IPS-11a (cell line): ENCODE measurements at regions not wholly inside any gene's neighbourhood (a gene's known extent, or its start where the extent isn't known, plus 50 kb on each side); places are given as distances from the start of the nearest gene placed in this dataset.
"Not testable (repeated sequence)": the region's sequence is repeated elsewhere in the genome, so short reads cannot be mapped to it uniquely, and the experiment has no call there.

ENCODE experiments used
- H3K4me3 ChIP-seq: one replicate; pipeline ENCODE4 v1.5.1; 2013; ENCODE audit warnings: low read depth, low read length, control low read depth

DNA sequence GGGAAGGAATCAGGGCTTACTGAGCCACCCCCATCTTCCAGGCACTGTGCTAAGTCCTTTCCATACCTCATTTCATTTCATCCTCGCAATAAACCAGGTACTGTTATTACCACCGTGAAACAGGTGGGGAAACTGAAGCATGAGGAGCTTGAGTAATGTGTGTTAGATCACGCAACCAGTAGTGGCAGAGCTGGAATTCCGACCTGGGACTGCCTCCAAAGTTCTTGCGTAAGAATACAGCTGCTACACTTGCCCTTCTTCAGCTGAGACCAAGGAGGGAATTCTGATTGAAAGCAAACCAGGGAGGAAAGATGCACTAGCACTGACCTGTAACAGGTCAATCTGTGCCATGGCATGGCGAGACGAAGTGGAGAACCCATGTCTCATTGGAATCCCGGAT is 113.4 kb upstream of the MSX2 start:
- no peak overlapping the region for H3K4me3 ChIP-seq

DNA sequence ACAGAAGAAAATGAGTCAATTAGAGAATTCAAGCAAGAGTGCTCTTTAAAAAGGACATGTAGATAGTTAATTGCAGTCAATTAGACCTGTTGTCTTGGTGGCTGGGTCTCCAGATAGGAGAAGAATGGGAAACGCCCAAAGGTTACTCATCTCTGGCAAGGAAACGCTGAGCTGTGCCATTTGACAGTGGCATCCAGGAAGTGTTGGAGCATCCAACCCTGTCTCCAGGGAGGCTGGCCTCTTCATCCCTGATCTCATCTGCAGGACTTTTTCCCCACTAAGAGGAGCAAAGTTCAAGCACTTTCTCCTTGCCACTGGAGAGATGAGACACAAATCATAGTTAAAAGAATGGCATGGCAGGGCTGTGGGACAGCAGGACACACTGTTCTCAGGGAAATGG is 111.7 kb upstream of the MSX2 start:
- H3K4me3 ChIP-seq = no peak overlapping the region

DNA sequence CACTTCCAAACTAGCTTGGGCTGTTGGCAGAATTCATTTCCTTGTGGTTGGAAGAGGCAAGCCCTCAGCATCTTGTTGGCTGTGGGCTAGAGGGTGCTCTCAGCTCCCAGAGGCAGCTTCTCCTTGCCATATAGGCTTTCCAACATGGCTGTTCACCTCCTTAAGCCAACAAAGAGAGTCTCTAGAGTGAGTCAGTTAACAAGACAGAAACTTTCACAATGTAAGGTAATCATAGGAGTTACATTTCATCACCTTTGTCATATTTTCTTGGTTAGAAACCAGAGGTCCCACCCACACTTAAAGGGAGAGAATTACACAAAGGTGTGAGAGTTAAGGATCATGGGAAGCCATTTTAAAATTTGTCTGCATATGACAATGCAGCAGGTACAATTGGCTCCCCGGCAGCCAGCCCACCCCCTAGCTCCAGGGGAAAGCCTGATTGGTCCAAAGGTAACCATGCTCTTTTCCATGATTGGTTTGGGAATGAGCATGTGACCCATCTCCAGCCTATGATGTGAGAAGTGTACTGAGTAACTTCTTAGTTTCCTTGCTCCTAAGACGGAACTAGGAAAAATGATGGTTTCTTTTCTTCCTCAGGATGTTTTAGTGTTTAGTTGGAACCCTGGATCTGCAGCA is 109.8 kb upstream of the MSX2 start:
- H3K4me3 ChIP-seq = no peak overlapping the region

DNA sequence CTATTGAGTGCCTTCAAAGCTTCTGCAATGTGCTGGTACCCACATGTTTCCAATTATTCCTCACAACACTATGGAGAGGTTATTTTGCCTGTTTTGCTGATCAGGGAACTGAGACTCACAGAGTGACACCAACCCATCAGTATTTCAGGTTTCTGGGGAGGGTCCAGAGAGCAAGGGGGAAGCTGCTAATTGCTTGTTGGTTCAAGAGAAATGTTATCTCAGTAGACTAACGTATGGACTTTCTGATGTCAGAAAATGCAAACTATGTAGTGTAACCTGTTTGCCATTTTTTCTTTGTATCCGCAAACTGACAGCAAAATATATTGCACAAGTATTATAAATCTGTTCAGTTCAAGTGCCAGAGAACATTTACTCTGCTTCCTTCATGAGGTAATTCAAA is 108.3 kb upstream of the MSX2 start:
- H3K4me3 ChIP-seq = no peak overlapping the region

DNA sequence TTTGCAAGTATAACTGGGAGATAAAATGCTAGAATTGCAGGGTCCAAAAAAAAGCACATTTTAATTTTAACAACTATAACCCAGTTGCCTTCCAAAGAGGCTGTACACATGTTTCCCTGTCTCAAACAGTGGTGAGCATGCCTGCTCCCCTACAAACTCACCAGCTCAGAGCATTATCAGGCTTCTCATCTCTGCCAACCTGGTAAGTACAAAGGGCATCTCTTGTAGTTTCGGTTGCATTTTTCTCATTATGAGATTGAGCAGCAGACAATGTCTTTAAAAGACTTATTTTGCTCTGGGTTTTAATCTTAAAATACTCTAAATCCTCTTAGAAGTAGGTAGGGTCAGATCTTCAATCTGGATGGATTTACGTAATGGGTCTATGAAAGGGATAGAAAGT is 107.1 kb upstream of the MSX2 start:
- no peak overlapping the region for H3K4me3 ChIP-seq

DNA sequence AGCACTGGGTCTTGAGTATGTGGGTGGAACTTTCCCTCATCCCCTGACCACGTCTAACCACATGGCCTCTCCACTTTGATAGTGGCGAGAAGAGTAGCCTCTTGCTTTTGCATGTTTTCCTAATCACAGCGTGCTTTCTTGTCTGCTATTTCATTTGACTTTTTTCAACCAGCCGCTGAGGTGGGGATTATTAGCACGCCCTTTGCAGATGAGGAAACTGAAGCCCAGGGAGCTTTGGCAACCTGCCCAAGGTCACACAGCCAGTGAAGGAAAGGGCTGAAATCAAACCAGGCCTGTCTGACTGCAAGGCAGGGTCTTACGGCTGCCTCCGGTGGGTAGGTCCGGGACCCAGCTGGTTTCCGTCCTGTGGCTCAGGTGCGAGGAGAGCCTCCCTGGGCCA is 106.5 kb upstream of the MSX2 start:
- no peak overlapping the region for H3K4me3 ChIP-seq

DNA sequence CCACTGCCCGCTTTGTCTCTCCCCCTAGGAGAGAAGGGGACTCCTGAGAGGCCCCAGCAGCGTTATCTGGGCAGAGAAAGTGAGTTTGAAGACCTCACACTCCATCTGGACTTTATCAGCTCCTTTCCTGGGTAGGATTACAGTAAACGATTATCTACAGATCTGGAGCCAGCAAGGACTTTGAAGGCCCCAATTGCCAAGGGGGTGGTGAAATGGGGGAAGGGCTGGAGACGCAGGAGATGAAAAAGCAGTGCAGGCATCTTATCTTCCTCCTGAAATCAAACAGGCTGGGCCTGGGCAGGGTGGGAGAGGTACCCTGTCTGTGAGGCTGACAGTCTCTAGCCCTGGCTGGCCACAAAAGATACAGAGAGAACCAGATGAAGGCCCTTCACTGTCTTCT is 105.8 kb upstream of the MSX2 start:
- H3K4me3 ChIP-seq = no peak overlapping the region

DNA sequence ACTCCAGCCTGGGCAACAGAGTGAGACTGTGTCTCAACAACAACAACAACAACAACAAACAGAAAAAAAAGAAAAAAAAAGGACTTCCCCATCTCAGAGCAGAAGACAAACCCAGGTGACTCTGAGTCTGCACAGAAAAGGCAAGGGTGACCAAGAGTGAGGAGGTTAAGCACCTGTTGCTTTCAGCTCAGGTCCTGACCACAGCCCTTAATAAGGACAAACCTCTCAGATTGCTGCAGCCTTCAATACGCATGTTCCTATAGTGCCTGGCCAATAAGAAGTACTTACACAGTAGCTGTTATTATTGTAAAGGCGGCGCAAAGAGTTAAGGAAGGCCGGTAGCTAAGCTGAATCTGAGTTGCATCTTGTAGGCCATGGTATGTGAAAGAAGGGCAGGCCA is 102.3 kb upstream of the MSX2 start:
- H3K4me3 ChIP-seq = no peak overlapping the region

DNA sequence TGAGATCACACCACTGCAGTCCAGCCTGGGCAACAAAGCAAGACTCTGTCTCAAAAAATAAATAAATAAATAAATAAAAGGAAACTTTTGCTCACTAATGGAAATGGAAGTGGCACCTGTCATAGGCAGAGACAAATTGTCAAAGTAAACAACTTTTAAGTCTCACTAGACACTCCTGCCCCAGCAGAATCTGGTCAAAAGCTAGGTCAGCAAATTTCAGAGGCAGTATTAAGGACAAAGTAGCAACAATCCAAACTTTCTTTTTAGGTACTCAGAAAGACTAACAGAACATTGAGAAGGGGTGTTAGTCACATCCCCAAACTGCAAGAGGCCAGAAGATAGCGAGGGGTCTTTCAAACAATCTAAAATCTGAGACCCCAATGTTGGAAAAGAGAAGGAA is 101.4 kb upstream of the MSX2 start:
- no peak overlapping the region for H3K4me3 ChIP-seq

DNA sequence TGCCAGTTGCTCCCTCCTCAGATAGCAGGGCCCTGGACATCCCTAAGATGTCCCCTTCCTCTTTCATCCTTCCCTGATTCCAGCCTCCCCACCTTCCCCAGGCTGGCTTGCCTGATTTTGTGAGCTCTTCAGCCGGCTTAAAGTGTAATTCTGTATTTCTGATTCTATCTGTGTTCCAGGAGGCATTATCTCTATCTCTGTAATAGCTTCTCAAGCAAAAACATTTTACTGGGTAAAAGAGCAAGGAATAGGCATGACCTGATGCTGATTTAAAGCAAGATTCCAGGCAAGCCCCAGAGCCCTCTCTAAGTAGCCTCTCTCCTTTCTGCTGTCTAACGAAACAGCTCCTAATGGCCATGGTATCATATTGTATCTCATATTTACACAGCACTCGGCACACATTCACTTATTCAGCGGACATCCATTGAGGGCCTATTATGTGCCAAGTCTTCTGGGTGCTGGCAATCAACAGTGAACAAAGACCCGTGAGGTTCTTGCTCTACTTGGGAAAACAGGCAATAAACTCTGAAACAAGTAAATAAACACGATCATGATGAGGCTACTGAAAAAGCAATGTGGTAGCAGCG is 100.9 kb upstream of the MSX2 start:
- H3K4me3 ChIP-seq = no peak overlapping the region

DNA sequence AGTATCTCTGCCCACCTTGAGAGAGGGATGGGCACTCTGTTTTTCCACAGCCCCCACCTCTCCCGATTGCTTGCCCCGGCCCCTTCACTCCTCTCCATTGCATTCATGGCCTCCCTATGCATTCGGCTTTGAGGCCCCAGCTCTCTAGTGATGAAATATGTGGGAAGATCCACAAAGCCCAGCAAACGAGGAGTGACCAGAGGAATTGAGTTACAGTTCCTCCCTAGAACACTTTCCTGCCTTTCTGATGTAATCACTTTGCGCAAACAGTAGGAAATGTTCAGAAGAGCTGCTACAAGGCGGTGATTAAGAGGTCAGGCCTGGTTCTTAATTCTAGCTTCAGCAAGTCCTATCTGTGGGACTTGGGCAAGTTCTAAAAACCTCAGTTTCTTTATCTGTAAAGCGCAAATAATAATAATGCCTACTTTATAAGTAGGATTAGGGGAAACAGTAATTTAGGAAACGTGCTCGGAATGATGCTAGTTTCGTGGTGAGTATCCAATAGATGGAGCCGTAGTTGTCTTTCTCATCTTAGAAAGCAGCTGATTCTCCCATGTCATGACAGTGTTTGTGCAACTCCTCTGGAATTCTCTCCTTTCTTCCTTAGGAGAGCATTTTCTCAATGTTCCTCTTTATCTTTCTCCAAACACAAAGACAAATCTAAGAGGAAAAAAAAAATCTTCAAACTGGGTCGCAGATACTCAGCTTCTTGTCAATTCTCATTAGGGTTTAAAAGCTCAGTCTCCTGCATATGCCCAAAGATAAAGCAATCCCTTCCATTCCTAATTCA is 99.5 kb upstream of the MSX2 start:
- no peak overlapping the region for H3K4me3 ChIP-seq

DNA sequence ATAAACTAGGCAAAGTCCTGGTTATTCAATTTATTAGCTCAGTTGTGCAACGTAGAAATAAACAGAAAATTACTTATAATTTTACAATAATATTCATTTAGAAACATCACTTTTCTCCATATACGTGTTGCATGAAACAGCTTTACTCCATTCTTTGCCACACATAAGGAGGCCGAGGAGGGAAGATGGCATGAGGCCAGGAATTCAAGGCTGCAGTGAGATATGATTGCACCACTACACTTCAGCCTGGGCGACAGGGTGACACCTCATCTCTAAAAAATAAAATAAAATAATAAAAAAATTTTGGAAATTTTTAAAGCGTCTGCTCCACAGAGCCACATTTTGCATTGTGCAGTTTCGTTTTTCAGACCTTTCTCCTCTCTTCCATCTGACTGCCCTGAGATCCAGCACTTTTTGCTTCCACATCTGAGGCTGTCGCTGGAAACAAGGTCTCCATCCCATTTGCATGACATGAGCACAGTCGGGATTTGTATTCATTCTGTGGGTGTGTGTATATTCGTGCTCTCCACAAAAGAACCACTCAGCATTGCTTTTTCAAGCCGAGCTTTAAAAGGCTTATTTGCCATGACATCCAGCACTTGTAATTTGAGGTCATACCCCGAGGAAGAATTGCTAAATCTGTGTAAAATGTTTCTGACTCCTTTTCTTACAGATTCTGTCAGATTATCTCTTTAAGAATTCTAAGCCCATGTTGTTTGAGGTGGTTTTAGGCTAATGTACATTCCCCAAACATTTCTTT is 98.6 kb upstream of the MSX2 start:
- H3K4me3 ChIP-seq = no peak overlapping the region

DNA sequence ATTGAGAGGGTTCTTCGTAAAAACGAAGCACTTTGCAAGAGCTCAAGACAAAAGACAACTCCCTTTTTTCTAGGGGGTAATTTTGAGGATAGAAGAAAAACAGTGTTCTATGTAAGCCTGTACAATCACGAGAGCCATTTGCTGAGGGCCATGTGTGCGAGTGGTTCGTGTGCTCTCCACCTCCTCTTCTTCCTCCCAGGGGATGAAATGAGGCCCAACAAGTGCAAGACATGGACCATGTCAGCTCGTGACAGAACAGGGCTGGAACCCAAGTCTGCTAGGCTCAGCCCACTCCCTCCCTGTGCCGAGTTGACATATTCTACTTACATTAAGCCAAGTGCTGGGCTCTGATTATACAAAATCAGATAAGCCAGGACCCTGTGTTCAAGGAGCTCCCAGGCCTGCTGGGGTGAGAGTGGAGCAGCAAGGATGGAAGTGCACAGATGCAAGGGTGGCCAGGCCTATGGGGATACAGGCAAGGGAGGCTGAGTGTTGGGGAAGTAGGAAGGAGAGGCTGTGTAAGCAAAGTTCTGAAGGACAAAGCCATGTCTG is 97.9 kb upstream of the MSX2 start:
- no peak overlapping the region for H3K4me3 ChIP-seq

DNA sequence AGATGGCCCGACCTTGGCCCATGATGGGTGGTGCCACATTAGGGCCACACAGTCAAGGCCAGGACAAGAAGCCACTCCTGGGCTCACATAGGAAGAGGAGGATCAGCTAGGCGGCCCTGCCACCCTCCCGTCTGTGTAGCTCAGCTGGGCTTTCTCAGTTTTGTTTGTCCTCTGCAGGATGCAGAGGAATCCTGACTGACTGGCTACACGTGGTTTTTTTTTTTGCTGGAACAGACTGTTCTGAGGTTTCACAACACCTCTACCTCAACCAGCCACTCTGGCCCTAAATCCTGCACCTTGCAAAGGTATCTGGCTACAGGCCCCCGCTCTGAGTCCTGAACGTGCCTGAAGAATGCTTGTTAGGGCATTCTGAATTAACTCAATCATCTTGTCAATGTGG is 88.3 kb upstream of the MSX2 start:
- no peak overlapping the region for H3K4me3 ChIP-seq

DNA sequence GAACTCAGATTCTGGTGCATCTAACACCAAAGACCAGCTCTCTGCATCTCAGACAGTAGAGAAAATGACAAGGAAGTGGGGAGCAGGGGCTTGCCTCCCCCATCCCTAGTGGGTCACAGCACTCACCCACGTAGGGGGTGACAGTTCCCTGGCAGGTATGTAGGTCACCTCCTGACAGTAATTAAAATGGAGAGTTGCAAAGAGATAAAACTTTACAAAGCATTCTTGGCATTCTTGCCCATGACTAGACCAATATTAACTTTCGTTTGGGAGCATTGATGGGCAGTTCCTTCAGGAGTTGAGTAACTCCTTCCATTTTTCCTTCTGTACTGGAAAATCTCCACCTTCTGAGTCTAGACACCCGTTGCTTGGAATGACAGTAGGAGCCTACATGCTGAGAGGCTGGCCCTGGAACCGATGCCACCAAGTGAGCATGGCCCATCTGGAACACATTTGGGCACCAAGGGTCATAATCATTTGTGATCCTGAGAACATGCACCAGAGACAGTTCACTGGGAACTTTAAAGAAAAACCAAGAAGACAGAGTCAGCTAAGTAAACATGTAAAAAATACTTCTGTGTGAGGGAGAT is 81.5 kb upstream of the MSX2 start:
- H3K4me3 ChIP-seq = no peak overlapping the region

DNA sequence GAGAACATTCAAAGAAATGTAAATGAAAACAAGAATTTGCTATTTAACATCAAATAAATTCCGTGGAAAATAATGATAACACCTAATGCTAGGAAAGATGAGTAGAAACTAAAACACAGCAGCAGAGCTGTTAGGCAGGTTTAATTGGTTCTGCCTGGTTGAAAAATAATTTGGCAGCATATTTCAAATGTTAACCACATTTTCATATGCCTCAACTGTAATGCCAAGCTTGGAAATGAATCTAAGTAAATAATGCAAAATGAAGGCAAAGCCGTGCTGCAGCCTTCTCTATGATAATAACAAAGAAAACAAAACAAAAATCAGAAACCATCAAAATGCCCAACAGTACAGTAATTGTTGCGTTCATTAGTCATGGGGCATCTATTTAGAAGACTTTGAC is 79.9 kb upstream of the MSX2 start:
- H3K4me3 ChIP-seq = no peak overlapping the region

DNA sequence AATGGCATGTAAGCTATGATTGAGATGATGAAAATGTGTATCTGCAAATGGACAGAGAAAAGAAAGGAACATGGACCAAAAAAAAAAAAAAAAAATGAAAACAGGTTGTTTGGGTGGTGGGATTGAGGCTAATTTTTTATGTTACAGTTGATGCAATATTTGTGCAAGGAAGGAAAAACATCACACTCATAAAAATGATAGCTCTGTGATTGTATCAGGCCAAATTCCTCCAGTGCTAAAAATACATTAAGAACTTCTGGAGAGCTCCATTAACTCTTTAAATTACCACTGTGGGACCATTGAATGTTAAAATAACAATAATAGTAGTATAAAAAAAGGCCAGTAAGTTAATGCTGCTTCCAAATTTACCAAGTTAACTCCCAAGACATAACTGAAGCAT is 79.5 kb upstream of the MSX2 start:
- H3K4me3 ChIP-seq = no peak overlapping the region

DNA sequence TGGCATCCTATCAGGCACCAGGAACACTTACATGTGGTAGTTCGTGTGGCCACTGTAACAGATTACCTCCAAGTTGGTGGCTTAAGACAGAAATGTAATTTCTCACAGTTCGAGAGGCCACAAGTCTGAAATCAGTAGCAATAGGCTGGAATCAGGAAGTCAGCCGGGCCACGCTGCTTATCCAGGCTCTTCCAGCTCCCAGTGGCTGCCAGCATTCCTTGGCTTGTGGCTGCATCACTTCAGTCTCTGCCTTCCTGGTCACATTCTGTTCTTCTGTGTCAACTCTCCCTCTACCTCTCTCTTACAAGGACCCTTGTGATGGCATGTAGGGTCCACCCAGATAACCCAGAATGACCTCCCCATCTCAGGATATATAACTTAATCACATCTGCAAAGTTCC is 78.7 kb upstream of the MSX2 start:
- H3K4me3 ChIP-seq = no peak overlapping the region

DNA sequence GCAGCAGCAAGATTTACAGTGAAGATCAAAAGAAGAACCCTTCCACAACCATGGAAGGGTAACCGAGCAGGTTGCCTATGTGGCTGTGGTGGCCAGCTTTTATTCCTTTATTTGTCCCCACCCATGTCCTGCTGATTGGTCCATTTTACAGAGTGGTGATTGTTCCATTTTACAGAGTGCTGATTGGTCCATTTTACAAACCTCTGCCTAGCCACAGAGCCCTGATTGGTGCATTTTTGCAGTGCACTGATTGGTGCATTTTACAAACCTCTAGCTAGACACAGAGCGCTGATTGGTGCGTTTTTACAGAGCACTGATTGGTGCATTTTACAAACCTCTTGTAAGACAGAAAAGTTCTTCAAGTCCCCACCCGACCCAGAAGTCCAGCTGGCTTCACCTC is 75.8 kb upstream of the MSX2 start:
- not testable (repeated sequence) for H3K4me3 ChIP-seq

DNA sequence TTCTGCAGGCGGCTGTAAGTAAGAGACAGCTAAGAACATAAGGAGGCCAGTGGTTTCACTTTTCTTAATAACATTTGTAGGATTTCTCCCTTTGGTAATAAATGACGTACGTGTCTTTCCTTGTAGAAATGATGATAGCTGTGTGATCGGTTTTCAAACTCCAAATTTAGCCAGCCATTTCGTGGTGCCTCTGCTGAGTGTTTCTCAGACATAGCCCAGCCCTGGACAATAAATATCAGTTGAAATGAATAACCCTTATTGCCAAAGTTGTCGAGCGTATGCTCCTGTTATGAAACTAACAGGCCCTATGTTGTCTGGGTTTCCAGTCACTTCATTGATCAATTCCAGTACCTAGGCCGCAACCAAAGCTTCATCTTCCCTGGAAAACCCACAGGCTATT is 75.0 kb upstream of the MSX2 start:
- no peak overlapping the region for H3K4me3 ChIP-seq

DNA sequence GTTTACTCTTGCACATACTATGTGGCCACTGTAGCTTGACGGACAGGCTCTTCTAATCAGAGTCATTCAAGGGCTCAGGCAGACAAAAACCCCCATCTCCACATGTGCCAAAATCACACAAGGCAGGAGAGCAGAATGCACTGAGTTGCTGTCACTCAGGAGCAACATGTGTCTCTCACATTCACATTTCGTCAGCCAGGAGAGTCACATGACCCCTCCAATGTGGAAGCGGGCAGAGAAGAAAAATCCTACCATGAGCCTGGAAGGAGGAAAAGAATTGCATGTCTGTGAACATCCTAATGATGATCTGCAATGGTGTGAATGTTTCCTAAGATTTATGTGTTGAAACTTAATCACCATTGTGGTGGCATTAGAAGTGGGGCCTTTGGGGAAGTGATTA is 69.9 kb upstream of the MSX2 start:
- no peak overlapping the region for H3K4me3 ChIP-seq
